HCT116 (cell line): ENCODE measurements at regions not wholly inside any gene's neighbourhood (a gene's known extent, or its start where the extent isn't known, plus 50 kb on each side); places are given as distances from the start of the nearest gene placed in this dataset.

Experiments
- ATAC-seq: fragments of 200-7000 bp; cut with Tn5 transposase; 2 replicates; pipeline ENCODE4 v1.9.1; 2020; ENCODE audit warnings: mild to moderate bottlenecking, moderate library complexity
- BruUV-seq: library from RNA; stranded (reverse); fragments of 400-500 nt; replicated peaks from 2 replicates; lab custom pipeline; 2021; lab: Mats Ljungman, UMichigan
- CTCF ChIA-PET: fragments of 300-600 bp; sonication (Branson Sonifier 250); formaldehyde crosslinking; loops from one replicate; lab custom pipeline; 2021; ENCODE audit warnings: antibody characterized with exemption; lab: Charles Lee
- POLR2A ChIA-PET: fragments of 300-600, 350-600 bp; sonication (Branson Sonifier 250); formaldehyde crosslinking; loops from one replicate; lab custom pipeline; 2021; ENCODE audit warnings: antibody characterized with exemption; lab: Charles Lee
- RAD21 ChIA-PET, 2 experiments: fragments of 300-600 bp; sonication (Branson Sonifier 250); formaldehyde crosslinking; loops; one replicate each; lab custom pipeline; 2023; ENCODE audit warnings: low total read pairs in 2 of 2; ENCODE audit not compliant: uncharacterized antibody in 2 of 2, unreplicated experiment in 2 of 2, low non-redundant PET in 1 of 2; lab: Charles Lee
- DNase-seq: peaks from one replicate; pipeline ENCODE4 v3.0.0-alpha.2; 2010; ENCODE audit warnings: low read depth, low spot score
- H2AFZ ChIP-seq: fragments of 200-600 bp; shearing (Covaris generic), sonication (generic); 2 replicates; pipeline ENCODE4 v1.6.1; 2017; ENCODE audit warnings: low read depth, mixed run types, mixed read lengths, antibody characterized with exemption, low read length; ENCODE audit not compliant: poor library complexity, severe bottlenecking
- H3K27ac ChIP-seq: 2 replicates; pipeline ENCODE4 v1.5.1; 2012; ENCODE audit warnings: low read depth, low read length
- H3K27me3 ChIP-seq: fragments of 200-600 bp; sonication (generic); 2 replicates; pipeline ENCODE4 v1.6.1; 2016; ENCODE audit warnings: mixed run types, low read length, mixed read lengths; ENCODE audit not compliant: insufficient read depth
- H3K36me3 ChIP-seq, 2 experiments: fragments of 200-500 bp in 1 of 2; fragments of 200-600 bp in 1 of 2; sonication (Bioruptor generic) in 1 of 2; sonication (generic) in 1 of 2; 2 replicates each; pipeline versions ENCODE4 v1.5.1 to v1.6.1; 2014 to 2016; ENCODE audit warnings: low read length in 2 of 2, inconsistent platforms in 1 of 2, mixed read lengths in 1 of 2, mixed run types in 1 of 2; ENCODE audit not compliant: insufficient read depth in 2 of 2, control insufficient read depth in 1 of 2
- H3K4me1 ChIP-seq, 2 experiments: fragments of 200-600 bp in 1 of 2; sonication (generic) in 1 of 2; 2 replicates each; pipeline versions ENCODE4 v1.5.1 to v1.6.1; 2012 to 2017; ENCODE audit warnings: low read length in 2 of 2, inconsistent platforms in 1 of 2, mild to moderate bottlenecking in 1 of 2, mixed read lengths in 1 of 2, mixed run types in 1 of 2, moderate library complexity in 1 of 2; ENCODE audit not compliant: insufficient read depth in 2 of 2, control insufficient read depth in 1 of 2
- H3K4me2 ChIP-seq: fragments of 200-600 bp; sonication (generic); 2 replicates; pipeline ENCODE4 v1.6.1; 2017; ENCODE audit warnings: mixed run types, low read length, mixed read lengths
- H3K4me3 ChIP-seq, 2 experiments: fragments of 200-600 bp in 1 of 2; sonication (generic) in 1 of 2; replicated peaks in 1 of 2; 2 replicates each; pipeline ENCODE4 v1.5.1; 2011 to 2016; ENCODE audit warnings: low read length in 2 of 2, control low read depth in 1 of 2, low read depth in 1 of 2, mild to moderate bottlenecking in 1 of 2, mixed read lengths in 1 of 2, mixed run types in 1 of 2
- H3K79me2 ChIP-seq: fragments of 200-600 bp; sonication (generic); 2 replicates; pipeline ENCODE4 v1.6.1; 2017; ENCODE audit warnings: mild to moderate bottlenecking, mixed run types, low read length, moderate library complexity, mixed read lengths; ENCODE audit not compliant: insufficient read depth
- H3K9ac ChIP-seq: fragments of 200-600 bp; sonication (generic); 2 replicates; pipeline ENCODE4 v1.6.1; 2016; ENCODE audit warnings: low read length, mixed read lengths
- H3K9me2 ChIP-seq: fragments of 200-600 bp; sonication (generic), shearing (Covaris generic); 2 replicates; pipeline ENCODE4 v1.6.1; 2017; ENCODE audit warnings: mixed run types, mild to moderate bottlenecking, moderate library complexity; ENCODE audit not compliant: insufficient read depth
- H3K9me3 ChIP-seq, 2 experiments: fragments of 200-500 bp in 1 of 2; fragments of 200-600 bp in 1 of 2; sonication (Bioruptor generic) in 1 of 2; sonication (generic) in 1 of 2; 2 replicates each; pipeline ENCODE4 v1.6.1; 2014 to 2017; ENCODE audit warnings: low read length in 2 of 2, mixed read lengths in 2 of 2, inconsistent platforms in 1 of 2, low read depth in 1 of 2, mild to moderate bottlenecking in 1 of 2, mixed run types in 1 of 2, moderate library complexity in 1 of 2; ENCODE audit not compliant: control insufficient read depth in 1 of 2, insufficient read depth in 1 of 2
- H4K20me1 ChIP-seq: fragments of 200-600 bp; sonication (generic), shearing (Covaris generic); 2 replicates; pipeline ENCODE4 v1.6.1; 2017; ENCODE audit warnings: mixed run types, mild to moderate bottlenecking, moderate library complexity; ENCODE audit not compliant: insufficient read depth
- ATF3 ChIP-seq: IDR thresholded peaks from 2 replicates; pipeline ENCODE4 v1.6.1; 2012
- CBX3 ChIP-seq: IDR thresholded peaks from 2 replicates; pipeline ENCODE4 v1.6.1; 2012; ENCODE audit warnings: low read depth
- CEBPB ChIP-seq: IDR thresholded peaks from 2 replicates; pipeline ENCODE4 v1.6.1; 2012; ENCODE audit warnings: low read depth
- EGR1 ChIP-seq: IDR thresholded peaks from 2 replicates; pipeline ENCODE4 v1.6.1; 2012; ENCODE audit warnings: low read depth
- ELF1 ChIP-seq: IDR thresholded peaks from 2 replicates; pipeline ENCODE4 v1.6.1; 2012; ENCODE audit warnings: low read depth, borderline replicate concordance
- EZH2 ChIP-seq: fragments of 200-600 bp; sonication (generic); IDR thresholded peaks from 2 replicates; pipeline ENCODE4 v1.6.1; 2017; ENCODE audit warnings: antibody characterized with exemption, mixed run types
- EZH2phosphoT487 ChIP-seq: fragments of 200-600 bp; IDR thresholded peaks from 2 replicates; pipeline ENCODE4 v1.6.1; 2018; ENCODE audit warnings: antibody characterized with exemption, borderline replicate concordance
- JUND ChIP-seq: IDR thresholded peaks from 2 replicates; pipeline ENCODE4 v1.6.1; 2012
- MAX ChIP-seq: IDR thresholded peaks from 2 replicates; pipeline ENCODE4 v1.6.1; 2012
- POLR2A ChIP-seq: IDR thresholded peaks from 2 replicates; pipeline ENCODE4 v1.7.0; 2011; ENCODE audit warnings: borderline replicate concordance; ENCODE audit not compliant: insufficient read depth, insufficient read length; ENCODE audit errors: extremely low read depth
- POLR2AphosphoS5 ChIP-seq: IDR thresholded peaks from 2 replicates; pipeline ENCODE4 v1.6.1; 2011; ENCODE audit warnings: mild to moderate bottlenecking, low read depth, low read length, moderate library complexity
- RAD21 ChIP-seq: IDR thresholded peaks from 2 replicates; pipeline ENCODE4 v1.6.1; 2012; ENCODE audit warnings: low read depth, mild to moderate bottlenecking
- REST ChIP-seq: IDR thresholded peaks from 2 replicates; pipeline ENCODE4 v1.6.1; 2012; ENCODE audit warnings: low read depth
- SIN3A ChIP-seq: IDR thresholded peaks from 2 replicates; pipeline ENCODE4 v1.6.1; 2012; ENCODE audit warnings: low read depth
- SP1 ChIP-seq: IDR thresholded peaks from 2 replicates; pipeline ENCODE4 v1.6.1; 2012; ENCODE audit warnings: low read depth
- SRF ChIP-seq: IDR thresholded peaks from 2 replicates; pipeline ENCODE4 v1.6.1; 2012; ENCODE audit warnings: low read depth
- TCF7L2 ChIP-seq: IDR thresholded peaks from 2 replicates; pipeline ENCODE4 v1.7.0; 2011; ENCODE audit warnings: borderline replicate concordance, inconsistent platforms; ENCODE audit not compliant: insufficient read depth, insufficient read length; ENCODE audit errors: extremely low read depth
- ZBTB33 ChIP-seq: IDR thresholded peaks from 2 replicates; pipeline ENCODE4 v1.6.1; 2011; ENCODE audit warnings: mild to moderate bottlenecking, low read length, moderate library complexity; ENCODE audit not compliant: insufficient replicate concordance; ENCODE audit errors: extremely low read depth
- ZFX ChIP-seq: fragments of 450-650 bp; IDR thresholded peaks from 2 replicates; pipeline ENCODE4 v1.6.1; 2017
- intact Hi-C: fragments of 100-400 bp; cut with micrococcal nuclease; formaldehyde crosslinking; loops from 2 replicates; pipeline ENCODE4 v1.10.0; 2022

- Histone ChIP-seq H3K4me1 (no peaks in the 10 kb centered on the region), H3K36me3 (no peaks in the 10 kb centered on the region), H3K27ac (no peak overlapping the region), H3K4me2 (no peak overlapping the region), H4K20me1 (no peaks in the 10 kb centered on the region), H3K9me3 (no peaks in the 10 kb centered on the region), H2AFZ (no peak overlapping the region), H3K9ac (no peak overlapping the region), H3K79me2 (no peaks in the 10 kb centered on the region), H3K27me3 (no peaks in the 10 kb centered on the region), H3K4me3 (no peak overlapping the region), H3K9me2 (no peaks in the 10 kb centered on the region)
- ATAC-seq, result no peak
- DNase-seq, result no peak
- TF ChIP-seq SRF (no peak), EZH2 (no peak), ZFX (no peak), ELF1 (no peak), EGR1 (no peak), SP1 (no peak), CBX3 (no peak), ATF3 (no peak), JUND (no peak), EZH2phosphoT487 (no peak), POLR2A (no peak), RAD21 (no peak), CEBPB (no peak), REST (no peak), POLR2AphosphoS5 (no peak), SIN3A (no peak), ZBTB33 (no peak), TCF7L2 (no peak), MAX (no peak)
- intact Hi-C loops, result no loop called here
- RAD21 ChIA-PET, result no interaction called here
- CTCF ChIA-PET, result no interaction called here
- POLR2A ChIA-PET, result no interaction called here
- BruUV-seq, result no TSS peak
Observed at GRCh38 chr2:160731415-160731814, 237.8 kb upstream of the RBMS1 start.
